Breast epithelium (tissue), 4 donors: ENCODE measurements at regions not wholly inside any gene's neighbourhood (a gene's known extent, or its start where the extent isn't known, plus 50 kb on each side); places are given as distances from the start of the nearest gene placed in this dataset.

Source experiments
- DNase-seq, 2 donors: peaks; one replicate each; pipeline ENCODE4 v3.0.0-alpha.2; 2019; ENCODE audit warnings: low spot score in 2 of 2
- H3K27ac ChIP-seq, 2 donors: fragments of 200-600 bp; sonication (generic) in 1 of 2; one replicate each; pipeline ENCODE4 v1.5.1; 2016 to 2019; ENCODE audit warnings: mild to moderate bottlenecking in 1 of 2
- H3K27me3 ChIP-seq, 2 donors: fragments of 200-600 bp; sonication (generic) in 1 of 2; one replicate each; pipeline versions ENCODE4 v1.5.1 to v1.6.0; 2017 to 2019; ENCODE audit warnings: control low read depth in 1 of 2, mild to moderate bottlenecking in 1 of 2
- H3K36me3 ChIP-seq: fragments of 200-600 bp; one replicate; pipeline ENCODE4 v1.5.1; 2019
- H3K4me1 ChIP-seq, 2 donors: fragments of 200-600 bp; sonication (generic); one replicate each; pipeline ENCODE4 v1.5.1; 2016 to 2019; ENCODE audit warnings: control low read depth in 1 of 2
- H3K4me3 ChIP-seq, 3 donors: fragments of 200-600 bp; sonication (generic); 1 replicate in 2 of 3; 2 replicates in 1 of 3; pipeline ENCODE4 v1.5.1; 2016 to 2019; ENCODE audit warnings: mild to moderate bottlenecking in 3 of 3, moderate library complexity in 2 of 3
- H3K9me3 ChIP-seq, 2 donors: fragments of 200-600 bp; sonication (generic) in 1 of 2; one replicate each; pipeline ENCODE4 v1.5.1; 2016 to 2019; ENCODE audit warnings: control low read depth in 1 of 2
- CTCF ChIP-seq, 3 donors: fragments of 450-650 bp; IDR thresholded peaks; one replicate each; pipeline ENCODE4 v1.5.1; 2016 to 2017; ENCODE audit warnings: antibody characterized with exemption in 3 of 3, mild to moderate bottlenecking in 3 of 3, moderate library complexity in 3 of 3
- POLR2A ChIP-seq: fragments of 450-650 bp; IDR thresholded peaks from one replicate; pipeline ENCODE4 v1.6.1; 2016; ENCODE audit warnings: antibody characterized with exemption, mild to moderate bottlenecking, moderate library complexity
- POLR2AphosphoS5 ChIP-seq, 3 donors: sonication (generic); formaldehyde crosslinking; IDR thresholded peaks; one replicate each; pipeline ENCODE4 v1.6.1; 2017; ENCODE audit warnings: antibody characterized with exemption in 3 of 3
- intact Hi-C: fragments of 100-400 bp; cut with DNase I; formaldehyde crosslinking; loops from one replicate; pipeline ENCODE4 v1.15.1; 2023; ENCODE audit warnings: low total_unique reads

DNA sequence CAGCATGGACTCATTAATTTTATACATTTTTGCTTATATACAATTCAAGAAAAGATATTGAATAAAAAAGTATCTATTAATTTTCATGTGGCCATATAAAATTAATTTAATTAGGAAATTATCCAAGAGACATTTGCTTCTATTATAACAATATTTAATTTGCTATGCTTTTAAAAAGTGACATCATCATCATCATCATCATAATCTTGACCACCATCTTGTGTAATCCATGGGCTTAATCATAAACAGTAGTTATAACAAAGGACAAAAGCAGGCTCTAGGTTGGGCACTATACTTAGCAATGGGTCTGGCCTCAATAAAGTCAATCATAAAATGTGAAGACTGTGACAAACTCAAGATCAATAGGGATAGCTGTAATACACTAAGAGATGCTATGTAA is 1031.6 kb downstream of the SLITRK1 start:
- Histone ChIP-seq H3K27ac (no peak overlapping the region), H3K27me3 (no peaks in the 10 kb centered on the region), H3K4me1 (no peaks in the 10 kb centered on the region), H3K4me3 (no peak overlapping the region), H3K9me3 (no peaks in the 10 kb centered on the region), H3K36me3 (no peaks in the 10 kb centered on the region)
- intact Hi-C loops: loop anchor here (10.0 kb wide), 1 partner anchor 1354 kb away; no protein-coding TSS in a partner anchor
- TF ChIP-seq CTCF (IDR thresholded peaks at IDR 0.05): no peak
- TF ChIP-seq POLR2AphosphoS5 (IDR thresholded peaks at IDR 0.05): no peak
- no peak for TF ChIP-seq POLR2A
- no peak for DNase-seq

DNA sequence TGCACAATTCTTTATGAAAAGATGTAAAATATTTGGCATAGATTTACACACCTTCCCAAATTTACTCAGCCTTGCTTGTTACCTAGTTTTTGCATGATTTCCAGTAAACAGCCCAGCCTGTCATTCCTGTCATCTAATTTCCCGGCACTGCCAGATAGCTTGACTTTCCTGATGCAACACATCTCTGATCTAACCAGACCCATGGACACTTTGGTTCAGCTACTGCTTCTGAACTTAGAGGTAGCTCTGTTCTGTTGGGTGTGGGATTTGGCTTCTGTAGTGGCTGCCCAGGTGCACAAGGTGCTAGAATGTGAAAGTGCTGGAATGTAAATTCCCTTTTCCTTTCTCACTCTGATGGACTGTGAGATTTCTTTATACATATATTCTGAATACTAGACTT is 1033.5 kb downstream of the SLITRK1 start:
- no peaks in the 10 kb centered on the region for H3K36me3 ChIP-seq
- no peak overlapping the region for H3K4me3 ChIP-seq
- H3K27ac ChIP-seq: no peak overlapping the region
- intact Hi-C loops: loop anchor here (5.0 kb wide), 1 partner anchor 1301 kb away; no protein-coding TSS in a partner anchor
- no peaks in the 10 kb centered on the region for H3K4me1 ChIP-seq
- H3K27me3 ChIP-seq: no peaks in the 10 kb centered on the region
- no peaks in the 10 kb centered on the region for H3K9me3 ChIP-seq
- TF ChIP-seq CTCF (IDR thresholded peaks at IDR 0.05) (no peak), POLR2A (no peak), POLR2AphosphoS5 (IDR thresholded peaks at IDR 0.05) (no peak)
- no peak for DNase-seq

GRCh38 chr13:82847595-82847994 is 1034.7 kb downstream of the SLITRK1 start:
- H3K4me1 ChIP-seq: no peaks in the 10 kb centered on the region
- no peaks in the 10 kb centered on the region for H3K9me3 ChIP-seq
- H3K27me3 ChIP-seq: no peaks in the 10 kb centered on the region
- H3K27ac ChIP-seq: no peak overlapping the region
- intact Hi-C loops: loop anchor here (5.0 kb wide), 1 partner anchor 1300 kb away; no protein-coding TSS in a partner anchor
- DNase-seq: no peak
- no peak overlapping the region for H3K4me3 ChIP-seq
- no peaks in the 10 kb centered on the region for H3K36me3 ChIP-seq
- TF ChIP-seq POLR2AphosphoS5 (IDR thresholded peaks at IDR 0.05): no peak
- no peak for TF ChIP-seq POLR2A
- no peak for TF ChIP-seq CTCF (IDR thresholded peaks at IDR 0.05)

- TF ChIP-seq POLR2AphosphoS5 (IDR thresholded peaks at IDR 0.05) (no peak), POLR2A (no peak), CTCF (IDR thresholded peaks at IDR 0.05) (no peak)
- Histone ChIP-seq H3K36me3 (no peaks in the 10 kb centered on the region), H3K27ac (no peak overlapping the region), H3K4me3 (no peak overlapping the region), H3K27me3 (no peaks in the 10 kb centered on the region), H3K9me3 (no peaks in the 10 kb centered on the region), H3K4me1 (no peaks in the 10 kb centered on the region)
- intact Hi-C loops: no loop called here
- DNase-seq: no peak
Observed at GRCh38 chr13:82833923-82834322, 1048.4 kb downstream of the SLITRK1 start.

- H3K9me3 ChIP-seq: no peaks in the 10 kb centered on the region
- TF ChIP-seq POLR2A (no peak), POLR2AphosphoS5 (IDR thresholded peaks at IDR 0.05) (no peak), CTCF (IDR thresholded peaks at IDR 0.05) (no peak)
- H3K4me3 ChIP-seq: no peak overlapping the region
- no peaks in the 10 kb centered on the region for H3K27me3 ChIP-seq
- no peaks in the 10 kb centered on the region for H3K4me1 ChIP-seq
- intact Hi-C loops: no loop called here
- no peaks in the 10 kb centered on the region for H3K36me3 ChIP-seq
- no peak for DNase-seq
- no peak overlapping the region for H3K27ac ChIP-seq
Observed at GRCh38 chr13:82829040-82829439, 1053.2 kb downstream of the SLITRK1 start.
